ENCODE measurements at regions not wholly inside any gene's neighbourhood (a gene's known extent, or its start where the extent isn't known, plus 50 kb on each side); places are given as distances from the start of the nearest gene placed in this dataset.

DNA sequence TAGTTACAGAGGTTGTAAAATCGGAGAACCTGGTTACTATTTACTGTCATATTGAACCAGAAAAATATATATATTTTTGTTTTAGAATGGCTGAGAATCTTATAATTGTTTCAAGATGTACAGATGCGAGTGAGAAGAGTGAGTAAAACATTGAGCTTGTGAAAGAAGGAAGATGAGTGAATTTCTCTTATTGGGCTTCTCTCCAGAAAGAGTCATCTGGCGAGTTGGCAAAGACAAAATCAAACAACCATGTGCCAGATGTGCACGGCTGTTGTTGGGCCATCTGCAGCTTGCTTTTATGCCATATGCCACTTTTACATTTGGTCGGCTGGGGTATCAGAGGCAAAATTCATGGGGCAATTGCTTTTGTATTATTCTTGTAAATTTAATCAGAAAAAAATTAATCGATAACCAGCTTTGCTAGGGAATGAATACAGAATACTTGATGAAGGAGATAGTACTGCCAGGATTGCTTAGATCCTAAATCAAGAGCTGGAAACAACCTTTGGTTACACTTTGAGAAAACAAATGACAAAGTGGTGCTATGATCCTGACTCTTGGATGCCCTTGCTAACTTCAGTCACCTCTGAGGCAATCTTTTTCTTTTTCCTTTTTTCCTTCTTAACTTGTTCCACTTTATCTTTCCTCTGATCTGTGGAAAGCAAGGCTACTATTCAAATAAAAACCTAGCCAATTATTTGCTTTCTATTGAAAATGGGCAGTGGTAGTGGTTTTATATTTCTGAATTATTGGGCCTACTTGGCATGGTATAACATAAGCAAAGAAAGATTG lies 97.1 kb upstream of the GRIK2 start:
- no peak for DNase-seq

DNA sequence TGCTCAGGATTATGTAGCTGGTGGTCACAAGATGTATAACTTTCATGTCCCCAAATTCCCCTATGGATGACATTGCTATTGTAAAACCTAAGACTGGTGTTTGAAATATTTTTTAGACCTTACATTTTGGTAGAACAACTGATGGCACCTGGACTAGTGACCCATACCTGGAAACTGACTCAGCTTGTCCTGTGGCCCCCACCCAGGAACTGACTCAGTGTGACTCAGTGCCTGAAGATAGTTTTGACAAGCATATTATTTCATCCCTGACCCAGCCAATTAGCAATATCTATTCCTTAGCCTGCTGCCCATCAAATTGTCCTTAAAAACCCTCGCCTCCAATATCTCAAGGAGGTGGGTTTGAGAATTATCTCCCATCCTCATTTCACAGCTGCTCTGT lies 90.9 kb upstream of the GRIK2 start:
- DNase-seq = no peak

DNA sequence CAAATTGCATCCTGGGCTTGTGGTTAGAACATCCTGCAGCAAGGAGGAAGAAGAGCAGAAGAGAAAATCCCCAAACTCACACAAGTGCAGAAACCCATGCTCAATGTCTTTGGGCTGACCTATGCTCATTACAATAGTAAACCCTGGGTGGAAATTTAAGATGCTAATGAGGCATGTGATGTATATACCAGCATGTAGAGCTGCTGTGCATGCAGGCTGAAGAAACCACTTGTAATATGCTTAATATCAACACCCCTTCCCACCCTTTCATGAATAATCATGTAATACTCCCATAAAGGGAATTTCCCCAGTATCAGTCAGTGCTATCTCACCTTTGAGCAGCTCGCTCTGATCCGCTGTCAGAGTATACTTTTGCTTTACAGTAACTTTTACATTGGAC lies 90.0 kb upstream of the GRIK2 start:
- no peak for DNase-seq

GRCh38 chr6:101312652-101313051 lies 80.9 kb upstream of the GRIK2 start:
- no peak for DNase-seq

- DNase-seq = no peak
These were observed 70.6 kb upstream of the GRIK2 start for GRCh38 chr6:101322921-101323320.

DNA sequence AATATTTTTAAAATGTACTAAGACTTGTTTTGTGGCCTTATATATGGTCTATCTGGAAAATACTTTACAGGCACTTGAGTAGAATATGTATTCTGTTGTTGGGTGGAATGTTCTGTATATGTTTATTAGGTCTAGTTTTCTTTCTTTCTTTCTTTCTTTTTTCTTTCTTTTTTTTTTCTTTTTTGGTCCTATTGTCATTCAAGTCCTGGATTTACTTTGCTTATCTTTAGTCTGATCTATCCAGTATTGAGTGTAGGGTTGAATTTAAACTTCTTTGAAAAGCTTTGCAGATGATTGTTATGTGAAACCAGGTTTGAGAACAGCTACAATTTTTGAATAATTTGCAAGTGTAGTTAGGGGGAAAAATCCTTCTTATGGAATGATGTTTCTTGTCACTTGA lies 67.1 kb upstream of the GRIK2 start:
- no peak for DNase-seq

- no peak for DNase-seq
These were observed 51.6 kb upstream of the GRIK2 start for GRCh38 chr6:101341926-101342325.

Measured in renal pelvis (tissue), 1 donor.